ENCODE measurements at regions not wholly inside any gene's neighbourhood (a gene's known extent, or its start where the extent isn't known, plus 50 kb on each side); places are given as distances from the start of the nearest gene placed in this dataset.

DNA sequence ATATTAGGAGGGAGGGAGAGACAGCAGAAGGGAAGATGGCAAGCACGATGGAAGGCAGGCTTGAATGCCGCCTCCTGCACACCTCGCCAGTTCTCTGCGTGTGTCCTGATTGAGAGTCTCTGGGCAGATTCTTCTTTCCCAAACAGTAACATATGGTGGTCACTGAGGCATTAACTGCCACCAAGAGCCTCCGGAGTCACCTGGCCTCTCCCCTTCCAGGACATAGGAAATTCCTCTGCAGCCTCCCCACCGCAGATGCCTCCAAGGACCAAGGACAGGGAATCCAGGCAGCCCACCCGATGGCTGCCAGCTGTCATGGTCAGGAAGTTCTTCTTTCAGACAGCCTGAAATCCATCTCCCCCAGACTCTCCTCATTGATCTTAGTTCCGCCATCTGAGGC is 149.3 kb downstream of the ENGASE start:
- DNase-seq, result no peak
- no peak overlapping the region for H3K4me3 Mint-ChIP-seq
- H3K9me3 Mint-ChIP-seq, result no peaks in the 10 kb centered on the region
- peaks cover 4% of the 10 kb centered on the region for H3K4me1 Mint-ChIP-seq
- H3K27me3 Mint-ChIP-seq, result peaks cover 52% of the 10 kb centered on the region
- no peak overlapping the region for H3K27ac Mint-ChIP-seq
- no peaks in the 10 kb centered on the region for H3K36me3 Mint-ChIP-seq

DNA sequence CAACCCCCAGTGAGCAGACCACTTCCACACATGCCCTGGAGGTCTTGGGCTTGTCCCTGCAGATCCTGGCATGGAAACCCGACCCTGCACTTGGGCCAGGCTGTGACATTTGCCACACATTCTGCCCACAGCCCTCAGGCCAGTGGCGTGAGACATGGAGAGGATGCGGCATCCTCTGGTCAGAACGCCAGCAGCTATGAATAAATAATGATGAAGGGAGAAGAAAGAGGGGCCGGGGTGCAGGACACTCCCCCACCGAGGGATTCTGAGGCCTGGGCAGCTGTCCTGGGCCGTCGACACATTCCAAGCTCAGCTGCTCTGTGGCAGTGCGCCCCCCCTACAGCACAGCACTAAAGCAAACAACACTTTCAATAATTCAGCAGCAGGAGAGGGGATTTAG is 148.8 kb downstream of the ENGASE start:
- H3K9me3 Mint-ChIP-seq, result no peaks in the 10 kb centered on the region
- no peaks in the 10 kb centered on the region for H3K36me3 Mint-ChIP-seq
- no peak overlapping the region for H3K4me3 Mint-ChIP-seq
- peaks cover 4% of the 10 kb centered on the region for H3K4me1 Mint-ChIP-seq
- no peak overlapping the region for H3K27ac Mint-ChIP-seq
- DNase-seq, result no peak
- peaks cover 52% of the 10 kb centered on the region for H3K27me3 Mint-ChIP-seq

DNA sequence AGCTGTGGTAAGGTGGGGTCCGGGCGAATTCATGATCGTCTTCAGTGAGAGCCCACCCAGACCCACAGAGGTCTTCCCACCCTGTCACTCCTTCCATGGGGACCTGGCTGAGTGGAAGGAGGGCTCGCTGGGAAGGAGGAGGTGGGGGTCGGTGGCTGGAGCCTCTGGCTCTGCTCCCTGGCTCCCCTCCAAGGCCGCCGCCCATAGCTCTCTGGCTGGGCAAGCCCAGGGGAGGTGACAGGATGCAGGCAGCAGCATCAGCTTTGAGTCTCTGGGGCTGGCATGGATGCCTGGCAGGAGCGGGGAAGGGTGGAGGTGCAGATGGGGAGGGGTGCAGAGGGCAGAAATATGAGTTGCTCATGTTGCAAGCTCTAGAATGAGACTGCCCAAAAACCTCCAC is 147.0 kb downstream of the ENGASE start:
- Mint-ChIP-seq H3K4me3 (no peak overlapping the region), H3K27me3 (peaks cover 65% of the 10 kb centered on the region), H3K4me1 (peaks cover 4% of the 10 kb centered on the region), H3K27ac (no peak overlapping the region), H3K9me3 (no peaks in the 10 kb centered on the region), H3K36me3 (no peaks in the 10 kb centered on the region)
- DNase-seq, result no peak

DNA sequence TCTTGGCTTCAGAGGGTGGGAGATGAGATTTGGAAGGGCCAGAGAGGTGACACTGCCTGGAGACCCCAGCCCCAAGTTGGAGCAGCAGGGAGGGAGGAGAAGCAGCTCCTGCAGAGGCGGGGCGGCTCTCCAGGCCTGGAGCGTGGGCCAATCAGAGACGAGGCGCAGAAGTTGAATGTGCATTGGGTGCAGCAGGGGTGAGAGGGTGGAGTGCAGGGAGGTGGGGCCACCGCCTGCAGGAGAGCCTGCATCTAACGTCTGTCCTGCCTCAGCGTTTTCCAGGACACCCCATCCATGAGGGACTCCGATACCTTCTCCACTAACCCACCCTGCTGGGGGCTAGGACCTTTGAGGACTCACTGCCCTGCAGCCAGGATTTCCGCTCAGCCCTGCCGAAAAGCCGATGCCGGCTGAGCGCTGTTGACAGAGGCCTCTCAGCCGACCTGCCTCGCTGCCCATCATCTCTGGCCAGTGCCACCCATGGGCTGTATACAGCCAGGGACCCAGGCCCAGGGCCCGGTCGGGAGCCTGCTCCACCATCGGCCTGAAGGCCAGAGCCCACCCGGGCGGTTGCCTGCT is 146.2 kb downstream of the ENGASE start:
- Mint-ChIP-seq H3K4me3 (no peak overlapping the region), H3K9me3 (no peaks in the 10 kb centered on the region), H3K36me3 (no peaks in the 10 kb centered on the region), H3K27ac (no peak overlapping the region), H3K4me1 (peaks cover 4% of the 10 kb centered on the region), H3K27me3 (peaks cover 69% of the 10 kb centered on the region)
- DNase-seq, result peak; percentile 10

DNA sequence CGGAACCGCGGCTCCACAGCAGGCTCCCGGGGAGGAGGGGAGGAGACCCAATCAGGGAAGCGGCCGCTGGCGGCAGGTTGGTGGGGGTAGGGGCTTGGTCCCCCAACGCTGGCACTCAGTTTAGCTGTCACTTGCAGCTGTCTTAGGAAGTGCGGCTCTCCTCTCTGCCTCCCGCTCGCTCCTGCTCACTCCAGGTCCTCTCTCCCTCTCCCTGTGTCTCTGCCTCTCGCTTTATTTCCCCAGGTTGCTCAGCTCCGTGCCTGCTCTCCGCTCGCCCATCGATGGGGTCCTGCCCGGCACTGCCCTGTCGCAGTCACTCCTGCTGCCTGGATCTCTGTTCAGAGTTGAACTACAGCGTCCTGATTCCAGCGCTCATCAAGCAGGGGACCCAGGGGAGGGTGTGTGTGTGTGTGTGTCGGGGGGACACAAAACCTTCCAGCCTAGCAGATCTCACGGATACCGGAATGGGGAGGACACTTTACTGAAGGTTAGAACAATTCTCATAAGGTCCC is 145.6 kb downstream of the ENGASE start:
- no peaks in the 10 kb centered on the region for H3K36me3 Mint-ChIP-seq
- no peaks in the 10 kb centered on the region for H3K9me3 Mint-ChIP-seq
- peaks cover 4% of the 10 kb centered on the region for H3K4me1 Mint-ChIP-seq
- peaks cover 71% of the 10 kb centered on the region for H3K27me3 Mint-ChIP-seq
- no peak for DNase-seq
- peak overlapping the region; percentile 33 for H3K4me3 Mint-ChIP-seq
- H3K27ac Mint-ChIP-seq, result no peak overlapping the region

DNA sequence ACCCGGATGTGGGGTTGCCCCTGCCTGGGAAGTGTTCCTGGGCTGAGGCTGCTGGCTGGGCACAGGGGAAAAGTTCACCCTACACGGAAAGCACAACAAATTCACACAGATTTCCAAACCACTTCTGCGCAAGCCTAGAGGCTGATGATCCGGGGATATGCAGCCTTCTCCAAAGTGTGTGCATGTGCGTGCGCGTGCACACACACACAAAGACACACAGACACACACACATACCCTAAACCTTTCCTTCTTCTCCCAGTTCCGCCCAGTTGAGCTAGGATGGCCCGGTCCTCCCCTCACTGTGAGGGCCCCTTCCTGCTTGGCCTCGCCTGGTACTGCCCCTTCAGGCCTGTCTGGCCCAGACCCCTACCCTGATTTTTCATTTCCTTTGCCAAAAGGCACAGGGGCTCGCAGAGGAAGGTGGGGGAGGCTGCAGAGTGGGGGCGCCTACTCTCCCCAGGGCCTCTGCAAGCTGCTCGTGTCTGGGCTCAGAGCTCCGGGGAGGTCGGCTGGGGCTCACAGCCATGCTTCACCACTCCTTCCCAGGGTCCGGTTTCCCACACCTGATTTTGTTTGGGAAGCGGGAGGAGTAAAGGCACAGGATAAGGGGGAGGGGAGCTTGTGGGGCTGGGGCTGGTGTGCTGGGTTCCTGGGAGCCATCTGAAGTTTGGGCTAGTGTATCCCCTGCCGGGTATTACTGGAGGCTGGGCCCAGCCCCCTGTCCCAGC is 144.7 kb downstream of the ENGASE start:
- H3K27ac Mint-ChIP-seq, result no peak overlapping the region
- peaks cover 66% of the 10 kb centered on the region for H3K27me3 Mint-ChIP-seq
- H3K9me3 Mint-ChIP-seq, result no peaks in the 10 kb centered on the region
- DNase-seq, result no peak
- H3K4me1 Mint-ChIP-seq, result peaks cover 4% of the 10 kb centered on the region
- no peaks in the 10 kb centered on the region for H3K36me3 Mint-ChIP-seq
- no peak overlapping the region for H3K4me3 Mint-ChIP-seq

DNA sequence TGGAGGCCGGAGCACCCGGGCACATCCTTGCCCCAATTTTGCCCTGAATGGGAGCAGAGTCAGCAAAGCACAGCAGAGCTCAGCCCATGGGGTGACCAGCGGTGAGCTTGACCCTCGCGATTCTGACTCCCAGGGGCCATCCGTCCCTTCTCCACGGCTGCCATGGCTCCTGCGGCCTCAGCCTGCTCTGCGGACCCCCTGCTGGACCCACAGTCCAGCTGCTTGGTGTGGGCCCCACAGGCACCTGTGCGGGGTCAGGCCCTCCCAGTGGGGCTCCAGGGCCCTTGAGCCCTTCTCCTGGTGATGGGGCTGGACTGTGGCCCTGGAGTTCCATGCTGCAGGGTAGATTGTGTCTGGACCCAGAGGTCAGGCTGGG is 144.2 kb downstream of the ENGASE start:
- no peak overlapping the region for H3K4me3 Mint-ChIP-seq
- no peaks in the 10 kb centered on the region for H3K9me3 Mint-ChIP-seq
- H3K36me3 Mint-ChIP-seq, result no peaks in the 10 kb centered on the region
- H3K4me1 Mint-ChIP-seq, result peaks cover 4% of the 10 kb centered on the region
- H3K27me3 Mint-ChIP-seq, result peaks cover 64% of the 10 kb centered on the region
- DNase-seq, result no peak
- no peak overlapping the region for H3K27ac Mint-ChIP-seq

DNA sequence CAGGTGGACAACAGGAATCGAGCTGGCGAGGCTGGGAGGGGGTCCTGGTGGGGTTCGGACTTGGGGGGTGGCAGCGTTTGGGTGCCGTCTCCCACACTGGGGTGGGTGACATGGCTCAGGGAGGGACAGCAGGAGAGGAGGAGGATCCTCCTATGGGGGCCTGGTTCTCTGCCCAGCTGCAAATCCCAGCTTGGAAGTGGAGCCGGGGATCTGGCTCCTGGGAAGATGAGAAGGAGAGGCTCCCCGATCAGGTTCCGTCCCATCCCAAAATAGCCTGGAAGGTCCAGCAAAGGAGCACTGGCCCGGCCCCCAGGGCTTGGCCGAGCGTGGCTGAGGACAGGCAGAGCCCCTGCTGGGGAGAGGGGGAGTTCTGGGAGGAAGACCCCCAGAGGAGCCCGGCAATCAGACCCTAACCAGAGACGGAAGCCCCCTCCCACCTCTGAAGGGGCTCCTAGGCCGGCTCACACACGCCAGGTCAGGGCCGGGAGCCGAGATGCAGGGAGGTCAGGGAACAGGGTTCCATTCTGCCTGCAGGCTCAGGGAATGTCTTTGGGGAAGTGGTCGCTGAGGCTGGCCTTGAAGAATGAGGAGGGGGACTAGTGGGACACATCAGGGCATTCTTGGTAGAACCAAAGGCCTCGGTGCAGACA is 143.7 kb downstream of the ENGASE start:
- Mint-ChIP-seq H3K4me1 (peaks cover 4% of the 10 kb centered on the region), H3K4me3 (no peak overlapping the region), H3K27me3 (peaks cover 63% of the 10 kb centered on the region), H3K9me3 (no peaks in the 10 kb centered on the region), H3K36me3 (no peaks in the 10 kb centered on the region), H3K27ac (no peak overlapping the region)
- DNase-seq, result no peak

DNA sequence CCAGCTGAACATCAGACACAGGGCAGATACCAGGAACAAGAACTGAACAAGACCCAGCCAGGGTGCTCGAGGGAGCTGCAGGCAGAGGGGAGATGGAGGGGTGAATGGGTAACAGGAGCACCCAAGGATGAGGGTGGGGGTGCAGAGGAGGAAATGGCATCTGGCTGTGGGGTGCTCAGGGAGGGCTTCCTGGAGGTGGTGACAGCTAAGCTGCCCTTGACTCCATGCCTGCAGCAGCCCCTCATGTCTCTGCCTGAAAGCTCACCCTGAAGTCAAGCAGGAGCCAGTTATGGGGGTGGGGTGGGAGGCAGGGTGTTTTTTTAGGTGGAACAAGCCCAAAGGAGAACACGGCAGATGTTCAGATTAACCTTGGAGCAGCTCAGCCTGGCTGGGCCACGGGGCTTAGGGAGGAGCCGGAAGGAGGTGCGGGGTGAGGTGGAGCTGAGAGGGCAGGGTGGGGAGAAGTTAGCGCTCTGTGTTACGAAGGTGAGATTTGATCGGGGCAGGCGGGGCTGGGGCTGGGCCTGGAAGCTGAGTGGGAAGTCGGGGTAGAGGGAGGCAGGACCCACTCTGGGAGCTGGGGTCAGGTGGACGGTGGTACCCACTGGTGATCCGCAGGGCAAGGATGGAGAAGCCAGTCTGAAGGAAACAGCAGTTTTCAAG is 143.0 kb downstream of the ENGASE start:
- DNase-seq, result no peak

DNA sequence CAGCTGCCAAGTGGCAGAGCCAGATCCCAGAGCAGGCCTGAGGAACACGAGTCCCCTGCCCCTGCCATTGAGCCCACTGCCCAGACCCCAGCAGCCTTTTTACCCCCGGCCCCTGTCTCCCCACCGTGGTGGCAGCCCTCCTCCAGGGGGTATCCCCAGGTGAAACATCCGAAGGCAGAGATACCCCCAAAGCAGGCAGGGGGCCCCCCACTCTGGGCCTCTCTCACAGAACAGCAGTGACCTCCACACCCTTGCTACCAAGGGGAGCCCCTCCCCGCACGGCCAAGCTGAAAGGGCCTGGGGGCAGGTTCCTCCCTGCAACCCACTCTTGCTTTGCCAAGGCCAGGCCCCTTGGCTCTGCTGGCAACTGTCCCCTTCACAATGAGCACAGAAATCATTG is 142.2 kb downstream of the ENGASE start:
- Mint-ChIP-seq H3K4me1 (peaks cover 7% of the 10 kb centered on the region), H3K9me3 (no peaks in the 10 kb centered on the region), H3K27ac (no peak overlapping the region), H3K36me3 (no peaks in the 10 kb centered on the region), H3K27me3 (peaks cover 58% of the 10 kb centered on the region), H3K4me3 (no peak overlapping the region)
- no peak for DNase-seq

More for the DNA sequence above, 143.0 kb downstream of the ENGASE start:
- H3K9me3 Mint-ChIP-seq, result no peaks in the 10 kb centered on the region
- no peaks in the 10 kb centered on the region for H3K36me3 Mint-ChIP-seq
- peaks cover 4% of the 10 kb centered on the region for H3K4me1 Mint-ChIP-seq
- no peak overlapping the region for H3K27ac Mint-ChIP-seq
- no peak overlapping the region for H3K4me3 Mint-ChIP-seq
- H3K27me3 Mint-ChIP-seq, result peaks cover 61% of the 10 kb centered on the region

DNA sequence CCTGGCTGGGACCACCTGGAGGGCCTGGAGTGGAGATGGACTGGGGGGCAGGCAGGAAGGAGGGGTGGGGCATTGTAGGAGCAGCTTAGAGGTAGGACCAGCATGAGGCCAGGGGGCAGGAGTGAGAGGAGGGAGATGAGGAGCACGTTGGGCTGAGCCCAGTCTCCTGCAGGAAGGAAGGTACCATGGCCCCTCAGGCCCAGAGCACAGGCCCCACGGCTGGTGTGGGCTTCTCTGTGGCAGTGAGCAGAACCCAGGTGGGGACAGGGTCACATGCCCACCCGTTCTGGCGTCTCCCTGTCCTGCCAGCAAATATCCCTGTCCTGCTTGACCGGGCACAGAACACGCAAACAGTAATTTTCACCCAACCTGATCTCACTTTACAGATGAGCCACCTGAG is 141.8 kb downstream of the ENGASE start:
- no peaks in the 10 kb centered on the region for H3K36me3 Mint-ChIP-seq
- H3K4me1 Mint-ChIP-seq, result peaks cover 7% of the 10 kb centered on the region
- H3K27ac Mint-ChIP-seq, result no peak overlapping the region
- no peaks in the 10 kb centered on the region for H3K9me3 Mint-ChIP-seq
- H3K27me3 Mint-ChIP-seq, result peaks cover 55% of the 10 kb centered on the region
- no peak for DNase-seq
- no peak overlapping the region for H3K4me3 Mint-ChIP-seq

DNA sequence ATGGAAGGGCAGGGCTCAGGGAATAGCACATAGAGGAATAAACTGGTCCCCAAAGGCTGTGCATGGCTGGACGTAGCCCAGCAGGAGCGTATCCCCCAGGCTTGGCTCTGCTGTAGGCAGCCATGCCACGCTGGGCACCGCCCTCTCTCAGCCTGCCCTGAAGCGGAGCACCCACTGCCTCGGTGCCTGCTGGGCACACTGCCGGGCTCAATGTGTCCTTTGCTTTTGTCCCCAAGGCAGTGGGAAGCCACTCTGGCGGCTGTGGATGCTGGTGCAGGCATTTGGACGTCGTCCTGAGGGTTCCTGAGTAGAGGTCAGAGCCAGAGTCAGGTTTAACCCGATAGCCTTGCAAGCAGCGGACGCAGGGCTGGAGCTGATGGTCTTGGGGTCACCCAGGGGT is 141.0 kb downstream of the ENGASE start:
- DNase-seq, result no peak
- peaks cover 7% of the 10 kb centered on the region for H3K4me1 Mint-ChIP-seq
- H3K27ac Mint-ChIP-seq, result no peak overlapping the region
- peaks cover 50% of the 10 kb centered on the region for H3K27me3 Mint-ChIP-seq
- H3K36me3 Mint-ChIP-seq, result no peaks in the 10 kb centered on the region
- no peaks in the 10 kb centered on the region for H3K9me3 Mint-ChIP-seq
- H3K4me3 Mint-ChIP-seq, result no peak overlapping the region

DNA sequence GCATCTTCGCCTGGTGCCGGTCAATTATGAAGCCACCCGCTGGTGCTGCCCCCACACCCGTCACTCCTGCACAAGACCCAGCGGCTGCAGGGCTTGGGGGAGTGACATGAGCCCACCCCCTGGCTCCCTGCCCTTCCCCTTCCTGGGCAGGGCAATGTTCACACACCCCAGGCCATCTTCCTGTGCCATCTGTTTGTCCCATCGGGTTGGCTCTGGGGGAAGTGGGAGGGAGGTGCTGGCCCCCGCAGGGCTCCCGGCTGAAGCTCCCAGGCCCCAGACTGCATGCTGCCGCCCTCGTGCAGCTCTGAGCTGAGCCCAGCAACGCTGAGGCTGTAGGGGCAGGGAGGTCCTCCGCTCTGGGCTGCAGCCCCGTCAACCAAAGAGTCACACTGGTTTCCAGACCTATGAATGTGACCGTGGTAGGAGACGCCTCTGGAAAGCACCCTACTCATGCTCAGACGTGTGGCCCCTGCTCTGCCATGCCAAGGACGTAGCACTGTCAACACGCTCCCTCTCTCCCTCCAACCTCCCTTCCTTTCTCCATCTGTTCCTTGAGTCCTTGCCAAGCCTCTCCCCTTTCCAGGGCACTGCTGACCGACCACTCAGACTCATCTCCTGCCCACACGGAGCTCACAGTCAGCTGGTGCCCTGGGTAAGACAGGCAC is 140.4 kb downstream of the ENGASE start:
- Mint-ChIP-seq H3K27ac (no peak overlapping the region), H3K36me3 (no peaks in the 10 kb centered on the region), H3K27me3 (peaks cover 44% of the 10 kb centered on the region), H3K9me3 (no peaks in the 10 kb centered on the region), H3K4me3 (no peak overlapping the region), H3K4me1 (peaks cover 2% of the 10 kb centered on the region)
- no peak for DNase-seq

DNA sequence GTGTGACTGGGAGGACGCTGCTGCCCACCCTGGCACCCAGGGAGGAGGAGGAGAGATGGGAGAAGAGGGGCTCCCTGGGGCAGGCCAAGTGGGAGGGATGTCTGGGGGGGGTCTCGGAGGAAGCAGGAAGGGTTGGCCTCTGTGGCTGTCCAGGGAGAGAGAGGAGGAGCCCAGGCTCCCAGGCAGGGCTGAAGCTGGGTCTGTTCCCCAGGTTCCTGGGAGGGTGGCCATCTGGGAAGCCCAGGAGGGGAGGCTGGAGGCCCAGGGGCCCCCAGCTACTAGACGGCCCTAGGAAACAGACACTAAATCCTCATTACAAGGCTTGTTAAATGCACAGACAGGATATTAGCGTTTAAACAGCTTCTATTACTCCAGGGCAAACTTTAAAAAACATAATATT is 139.8 kb downstream of the ENGASE start:
- DNase-seq, result no peak
- H3K4me3 Mint-ChIP-seq, result no peak overlapping the region
- H3K27ac Mint-ChIP-seq, result no peak overlapping the region
- peaks cover 2% of the 10 kb centered on the region for H3K4me1 Mint-ChIP-seq
- H3K9me3 Mint-ChIP-seq, result no peaks in the 10 kb centered on the region
- no peaks in the 10 kb centered on the region for H3K36me3 Mint-ChIP-seq
- H3K27me3 Mint-ChIP-seq, result peaks cover 40% of the 10 kb centered on the region

DNA sequence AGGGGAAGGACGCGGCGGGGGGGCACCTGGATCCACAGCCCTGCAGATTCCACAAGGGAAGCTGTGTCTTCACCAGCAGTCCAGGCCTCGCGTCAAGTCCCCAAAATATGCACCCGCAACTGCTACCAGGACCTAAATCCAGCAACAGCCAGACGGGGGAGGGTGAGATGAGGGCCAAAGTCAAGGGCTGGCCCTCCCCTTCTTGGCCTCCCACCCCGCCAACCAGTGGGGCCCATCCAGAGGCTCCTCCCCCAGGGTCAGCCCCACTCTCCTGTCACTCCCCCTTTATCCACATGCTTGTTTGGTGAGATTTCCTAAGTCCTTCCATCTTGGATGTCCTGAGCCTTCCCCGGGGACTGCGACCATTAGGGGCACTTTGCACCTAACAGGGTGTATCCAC is 138.7 kb downstream of the ENGASE start:
- Mint-ChIP-seq H3K27me3 (peaks cover 35% of the 10 kb centered on the region), H3K36me3 (no peaks in the 10 kb centered on the region), H3K4me3 (no peak overlapping the region), H3K9me3 (no peaks in the 10 kb centered on the region), H3K27ac (no peak overlapping the region), H3K4me1 (peaks cover 2% of the 10 kb centered on the region)
- DNase-seq, result no peak

All from activated naive CD8-positive, alpha-beta T cell treated with anti-CD3 and anti-CD28 coated beads for 36 hours (primary cell).